ENCODE measurements at regions not wholly inside any gene's neighbourhood (a gene's known extent, or its start where the extent isn't known, plus 50 kb on each side); places are given as distances from the start of the nearest gene placed in this dataset.
A peak's percentile ranks its signal among the peaks of the same experiment; 100 is the strongest.

GRCh38 chr17:77665833-77666232 is 292.7 kb upstream of the TNRC6C start:
- DNase-seq: no peak

- DNase-seq: peak in 1 of 6 experiments; percentile 64
Measured at GRCh38 chr17:77666462-77666861, 292.0 kb upstream of the TNRC6C start.

GRCh38 chr17:77666881-77667395 is 291.6 kb upstream of the TNRC6C start:
- peak; percentile 63 to 88 (median 78) for DNase-seq

- DNase-seq: no peak
Measured at GRCh38 chr17:77667478-77667877, 291.0 kb upstream of the TNRC6C start.

- no peak for DNase-seq
Measured at GRCh38 chr17:77668518-77668917, 290.0 kb upstream of the TNRC6C start.

- no peak for DNase-seq
Measured at GRCh38 chr17:77670173-77670572, 288.3 kb upstream of the TNRC6C start.

- no peak for DNase-seq
Measured at GRCh38 chr17:77674358-77674757, 284.1 kb upstream of the TNRC6C start.

GRCh38 chr17:77675411-77675810 is 283.1 kb upstream of the TNRC6C start:
- DNase-seq: no peak

GRCh38 chr17:77675816-77676215 is 282.7 kb upstream of the TNRC6C start:
- DNase-seq: no peak

- no peak for DNase-seq
Measured at GRCh38 chr17:77676237-77676661, 282.3 kb upstream of the TNRC6C start.

GRCh38 chr17:77677211-77677610 is 281.3 kb upstream of the TNRC6C start:
- no peak for DNase-seq

GRCh38 chr17:77677630-77678029 is 280.9 kb upstream of the TNRC6C start:
- no peak for DNase-seq

- no peak for DNase-seq
Measured at GRCh38 chr17:77679589-77679988, 278.9 kb upstream of the TNRC6C start.

- no peak for DNase-seq
Measured at GRCh38 chr17:77681861-77682260, 276.6 kb upstream of the TNRC6C start.

- DNase-seq: no peak
Measured at GRCh38 chr17:77684803-77685798, 273.4 kb upstream of the TNRC6C start.

- no peak for DNase-seq
Measured at GRCh38 chr17:77685881-77686486, 272.5 kb upstream of the TNRC6C start.

- DNase-seq: no peak
Measured at GRCh38 chr17:77686903-77687302, 271.6 kb upstream of the TNRC6C start.

GRCh38 chr17:77687417-77687816 is 271.1 kb upstream of the TNRC6C start:
- DNase-seq: no peak

GRCh38 chr17:77687921-77688320 is 270.6 kb upstream of the TNRC6C start:
- DNase-seq: no peak

- DNase-seq: no peak
Measured at GRCh38 chr17:77688369-77688768, 270.1 kb upstream of the TNRC6C start.

- peak in 2 of 6 experiments; percentile 10 to 11 for DNase-seq
Measured at GRCh38 chr17:77690271-77691161, 268.0 kb upstream of the TNRC6C start.

- no peak for DNase-seq
Measured at GRCh38 chr17:77691216-77692085, 267.1 kb upstream of the TNRC6C start.

All from stimulated activated naive CD4-positive, alpha-beta T cell (primary cell).